SK-N-SH (cell line): ENCODE measurements at regions not wholly inside any gene's neighbourhood (a gene's known extent, or its start where the extent isn't known, plus 50 kb on each side); places are given as distances from the start of the nearest gene placed in this dataset.

Experiments used
- CTCF ChIA-PET: fragments of 300-600, 350-600 bp; formaldehyde crosslinking; extraction: SDS; loops from one replicate; lab custom pipeline; 2021; lab: Yijun Ruan, JAX
- POLR2A ChIA-PET: fragments of 350-600 bp; sonication (Branson Sonifier 250); formaldehyde crosslinking; extraction: SDS; loops from one replicate; lab custom pipeline; 2020; ENCODE audit warnings: antibody characterized with exemption, inconsistent platforms; lab: Yijun Ruan, JAX
- DNase-seq: peaks from one replicate; pipeline ENCODE4 v3.0.0; 2012
- H2AFZ ChIP-seq: fragments of 200-600 bp; sonication (generic); 2 replicates; pipeline ENCODE4 v1.8.1; 2016; ENCODE audit warnings: antibody characterized with exemption, mild to moderate bottlenecking, low read depth
- H3F3A ChIP-seq: fragments of 200-600 bp; sonication (generic); replicated peaks from 2 replicates; pipeline ENCODE3; 2016; ENCODE audit warnings: antibody characterized with exemption, mild to moderate bottlenecking; ENCODE audit not compliant: insufficient read depth
- H3K27ac ChIP-seq, 2 experiments: fragments of 200-500 bp in 1 of 2; fragments of 200-600 bp in 1 of 2; sonication (Bioruptor generic) in 1 of 2; sonication (generic), shearing (Covaris generic) in 1 of 2; 2 replicates each; pipeline versions ENCODE4 v1.5.1 to v1.6.1; 2014 to 2016; ENCODE audit warnings: low read depth in 2 of 2, inconsistent platforms in 1 of 2, low read length in 1 of 2, mild to moderate bottlenecking in 1 of 2, mixed read lengths in 1 of 2
- H3K27me3 ChIP-seq: fragments of 200-600 bp; sonication (generic), shearing (Covaris generic); 2 replicates; pipeline ENCODE4 v1.6.1; 2016; ENCODE audit warnings: mixed run types; ENCODE audit not compliant: insufficient read depth
- H3K36me3 ChIP-seq, 2 experiments: fragments of 200-500 bp in 1 of 2; fragments of 200-600 bp in 1 of 2; sonication (Bioruptor generic) in 1 of 2; sonication (generic) in 1 of 2; replicated peaks in 1 of 2; 2 replicates each; pipeline versions ENCODE3 to v1.5.1; 2014 to 2016; ENCODE audit warnings: low read length in 1 of 2, mild to moderate bottlenecking in 1 of 2; ENCODE audit not compliant: insufficient read depth in 2 of 2, control insufficient read depth in 1 of 2
- H3K4me1 ChIP-seq, 2 experiments: fragments of 200-500 bp in 1 of 2; fragments of 200-600 bp in 1 of 2; sonication (Bioruptor generic) in 1 of 2; sonication (generic), shearing (Covaris generic) in 1 of 2; 2 replicates each; pipeline versions ENCODE4 v1.5.1 to v1.6.1; 2014 to 2016; ENCODE audit warnings: low read depth in 1 of 2, low read length in 1 of 2, mixed run types in 1 of 2; ENCODE audit not compliant: insufficient read depth in 2 of 2, control insufficient read depth in 1 of 2
- H3K4me2 ChIP-seq: fragments of 200-600 bp; sonication (generic), shearing (Covaris generic); 2 replicates; pipeline ENCODE4 v1.6.1; 2017; ENCODE audit warnings: mixed run types
- H3K4me3 ChIP-seq, 2 experiments: fragments of 200-500 bp in 1 of 2; fragments of 200-600 bp in 1 of 2; sonication (Bioruptor generic) in 1 of 2; sonication (generic), shearing (Covaris generic) in 1 of 2; 2 replicates each; pipeline versions ENCODE4 v1.5.1 to v1.8.1; 2014 to 2016; ENCODE audit warnings: low read depth in 2 of 2, inconsistent platforms in 1 of 2, low read length in 1 of 2, mild to moderate bottlenecking in 1 of 2, mixed read lengths in 1 of 2, moderate library complexity in 1 of 2
- H3K79me2 ChIP-seq: fragments of 200-600 bp; sonication (generic); 2 replicates; pipeline ENCODE4 v1.8.1; 2017; ENCODE audit warnings: mild to moderate bottlenecking; ENCODE audit not compliant: insufficient read depth
- H3K9ac ChIP-seq: fragments of 200-600 bp; sonication (generic); 2 replicates; pipeline ENCODE4 v1.6.1; 2017; ENCODE audit warnings: mixed run types
- H3K9me2 ChIP-seq: fragments of 200-600 bp; sonication (generic); 2 replicates; pipeline ENCODE4 v1.6.1; 2017; ENCODE audit warnings: mixed run types
- H3K9me3 ChIP-seq: fragments of 200-600 bp; sonication (generic); 2 replicates; pipeline ENCODE4 v1.6.1; 2017; ENCODE audit warnings: mixed run types, mild to moderate bottlenecking, moderate library complexity
- H4K20me1 ChIP-seq: fragments of 200-600 bp; sonication (generic); 2 replicates; pipeline ENCODE4 v1.6.1; 2017; ENCODE audit warnings: mild to moderate bottlenecking, mixed run types; ENCODE audit not compliant: insufficient read depth
- CHD2 ChIP-seq: fragments of 150-350 bp; IDR thresholded peaks from 2 replicates; pipeline ENCODE4 v1.6.1; 2018; ENCODE audit warnings: low read length; ENCODE audit not compliant: partially characterized antibody
- ELF1 ChIP-seq: IDR thresholded peaks from 2 replicates; pipeline ENCODE4 v1.4.0; 2012
- EP300 ChIP-seq, 2 experiments: IDR thresholded peaks; 2 replicates each; pipeline versions ENCODE4 v1.4.0 to v1.6.1; 2012; ENCODE audit warnings: borderline replicate concordance in 1 of 2, low read depth in 1 of 2, low read length in 1 of 2
- FOXJ3 ChIP-seq: sonication (generic); formaldehyde crosslinking; IDR thresholded peaks from 2 replicates; pipeline ENCODE4 v1.5.1; 2020; ENCODE audit warnings: mild to moderate bottlenecking, missing genetic modification reagents
- GABPA ChIP-seq: IDR thresholded peaks from 2 replicates; pipeline ENCODE4 v1.4.0; 2012; ENCODE audit warnings: low read depth, mild to moderate bottlenecking
- MXI1 ChIP-seq: IDR thresholded peaks from 2 replicates; pipeline ENCODE4 v1.6.1; 2012; ENCODE audit warnings: mild to moderate bottlenecking, low read depth, low read length, improper control_type of control experiment
- NRF1 ChIP-seq: IDR thresholded peaks from 2 replicates; pipeline ENCODE4 v1.6.1; 2012; ENCODE audit warnings: low read depth, mild to moderate bottlenecking, low read length
- POLR2AphosphoS5 ChIP-seq: IDR thresholded peaks from 2 replicates; pipeline ENCODE4 v1.6.1; 2012; ENCODE audit warnings: low read depth, low read length
- RAD21 ChIP-seq: IDR thresholded peaks from 2 replicates; pipeline ENCODE4 v1.6.1; 2012; ENCODE audit warnings: mild to moderate bottlenecking, low read length
- RCOR1 ChIP-seq: fragments of 150-350 bp; IDR thresholded peaks from 2 replicates; pipeline ENCODE4 v1.6.1; 2017; ENCODE audit warnings: antibody characterized with exemption, low read length
- RXRA ChIP-seq: IDR thresholded peaks from 2 replicates; pipeline ENCODE4 v1.4.0; 2012; ENCODE audit warnings: low read depth, mild to moderate bottlenecking, borderline replicate concordance
- SIN3A ChIP-seq: IDR thresholded peaks from 2 replicates; pipeline ENCODE4 v1.6.1; 2012; ENCODE audit warnings: low read depth, mild to moderate bottlenecking, low read length, moderate library complexity, borderline replicate concordance
- SMC3 ChIP-seq: IDR thresholded peaks from 2 replicates; pipeline ENCODE4 v1.6.1; 2012; ENCODE audit warnings: low read depth, low read length, improper control_type of control experiment
- TAF1 ChIP-seq: IDR thresholded peaks from 2 replicates; pipeline ENCODE4 v1.6.1; 2012; ENCODE audit warnings: low read depth, mild to moderate bottlenecking, low read length, moderate library complexity, borderline replicate concordance
- TEAD4 ChIP-seq: IDR thresholded peaks from 2 replicates; pipeline ENCODE4 v1.4.0; 2012; ENCODE audit warnings: mild to moderate bottlenecking, borderline replicate concordance; ENCODE audit not compliant: insufficient read depth
- WGBS: methylation state at CpG from one replicate; pipeline ENCODE4 v1.1.6; 2017; ENCODE audit warnings: low lambda C conversion rate; 5-methylcytosine and 5-hydroxymethylcytosine counted together
- TF ChIP-seq, protein P1 (sequence below): IDR thresholded peaks from 2 replicates; pipeline ENCODE4 v1.6.1; 2012; ENCODE audit warnings: mild to moderate bottlenecking, low read depth, low read length, moderate library complexity
- TF ChIP-seq, protein P2 (sequence below): IDR thresholded peaks from 2 replicates; pipeline ENCODE4; 2012
- TF ChIP-seq, protein P3 (sequence below): IDR thresholded peaks from 2 replicates; pipeline ENCODE4 v1.4.0; 2012; ENCODE audit warnings: low read depth

DNA sequence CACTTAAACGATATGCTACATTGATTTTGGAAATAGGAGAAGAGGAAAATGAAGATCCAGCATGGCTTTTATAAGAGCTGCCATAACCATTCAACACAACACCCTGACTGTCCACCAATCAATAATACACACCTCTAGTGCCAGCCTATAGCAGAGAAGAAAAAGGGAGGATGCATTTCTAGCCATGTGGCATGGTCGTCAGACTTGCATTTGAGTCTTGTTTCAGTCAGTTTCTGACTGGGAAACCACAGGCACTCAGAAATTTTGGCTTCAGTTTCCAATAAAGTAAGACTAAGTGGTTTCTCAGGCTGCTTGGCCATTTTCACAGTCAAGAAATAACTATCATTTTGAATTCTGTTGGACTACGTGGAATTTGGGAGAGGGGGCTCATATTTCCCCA, 523.5 kb upstream of the LRRC4C start:
- Histone ChIP-seq H3K9me2 (no peaks in the 10 kb centered on the region), H3K9me3 (no peaks in the 10 kb centered on the region), H3K27ac (no peak overlapping the region), H3K27me3 (no peaks in the 10 kb centered on the region), H2AFZ (no peak overlapping the region), H3K4me3 (no peak overlapping the region), H3K79me2 (no peaks in the 10 kb centered on the region), H3K9ac (no peak overlapping the region), H3K36me3 (no peaks in the 10 kb centered on the region), H3K4me1 (no peaks in the 10 kb centered on the region), H3K4me2 (no peak overlapping the region), H4K20me1 (no peaks in the 10 kb centered on the region), H3F3A (no peaks in the 10 kb centered on the region)
- no peak for TF ChIP-seq GABPA
- no peak for TF ChIP-seq POLR2AphosphoS5
- no peak for TF ChIP-seq RCOR1
- TF ChIP-seq SMC3 = no peak
- TF ChIP-seq TEAD4 = no peak
- TF ChIP-seq SIN3A = no peak
- TF ChIP-seq MXI1 = no peak
- TF ChIP-seq NRF1 = no peak
- TF ChIP-seq, protein P1, sequence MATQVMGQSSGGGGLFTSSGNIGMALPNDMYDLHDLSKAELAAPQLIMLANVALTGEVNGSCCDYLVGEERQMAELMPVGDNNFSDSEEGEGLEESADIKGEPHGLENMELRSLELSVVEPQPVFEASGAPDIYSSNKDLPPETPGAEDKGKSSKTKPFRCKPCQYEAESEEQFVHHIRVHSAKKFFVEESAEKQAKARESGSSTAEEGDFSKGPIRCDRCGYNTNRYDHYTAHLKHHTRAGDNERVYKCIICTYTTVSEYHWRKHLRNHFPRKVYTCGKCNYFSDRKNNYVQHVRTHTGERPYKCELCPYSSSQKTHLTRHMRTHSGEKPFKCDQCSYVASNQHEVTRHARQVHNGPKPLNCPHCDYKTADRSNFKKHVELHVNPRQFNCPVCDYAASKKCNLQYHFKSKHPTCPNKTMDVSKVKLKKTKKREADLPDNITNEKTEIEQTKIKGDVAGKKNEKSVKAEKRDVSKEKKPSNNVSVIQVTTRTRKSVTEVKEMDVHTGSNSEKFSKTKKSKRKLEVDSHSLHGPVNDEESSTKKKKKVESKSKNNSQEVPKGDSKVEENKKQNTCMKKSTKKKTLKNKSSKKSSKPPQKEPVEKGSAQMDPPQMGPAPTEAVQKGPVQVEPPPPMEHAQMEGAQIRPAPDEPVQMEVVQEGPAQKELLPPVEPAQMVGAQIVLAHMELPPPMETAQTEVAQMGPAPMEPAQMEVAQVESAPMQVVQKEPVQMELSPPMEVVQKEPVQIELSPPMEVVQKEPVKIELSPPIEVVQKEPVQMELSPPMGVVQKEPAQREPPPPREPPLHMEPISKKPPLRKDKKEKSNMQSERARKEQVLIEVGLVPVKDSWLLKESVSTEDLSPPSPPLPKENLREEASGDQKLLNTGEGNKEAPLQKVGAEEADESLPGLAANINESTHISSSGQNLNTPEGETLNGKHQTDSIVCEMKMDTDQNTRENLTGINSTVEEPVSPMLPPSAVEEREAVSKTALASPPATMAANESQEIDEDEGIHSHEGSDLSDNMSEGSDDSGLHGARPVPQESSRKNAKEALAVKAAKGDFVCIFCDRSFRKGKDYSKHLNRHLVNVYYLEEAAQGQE = no peak
- TF ChIP-seq ELF1 = no peak
- TF ChIP-seq, protein P2, sequence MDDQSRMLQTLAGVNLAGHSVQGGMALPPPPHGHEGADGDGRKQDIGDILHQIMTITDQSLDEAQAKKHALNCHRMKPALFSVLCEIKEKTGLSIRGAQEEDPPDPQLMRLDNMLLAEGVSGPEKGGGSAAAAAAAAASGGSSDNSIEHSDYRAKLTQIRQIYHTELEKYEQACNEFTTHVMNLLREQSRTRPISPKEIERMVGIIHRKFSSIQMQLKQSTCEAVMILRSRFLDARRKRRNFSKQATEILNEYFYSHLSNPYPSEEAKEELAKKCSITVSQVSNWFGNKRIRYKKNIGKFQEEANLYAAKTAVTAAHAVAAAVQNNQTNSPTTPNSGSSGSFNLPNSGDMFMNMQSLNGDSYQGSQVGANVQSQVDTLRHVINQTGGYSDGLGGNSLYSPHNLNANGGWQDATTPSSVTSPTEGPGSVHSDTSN = no peak
- no peak for TF ChIP-seq RXRA
- TF ChIP-seq CHD2 = no peak
- TF ChIP-seq, protein P3, sequence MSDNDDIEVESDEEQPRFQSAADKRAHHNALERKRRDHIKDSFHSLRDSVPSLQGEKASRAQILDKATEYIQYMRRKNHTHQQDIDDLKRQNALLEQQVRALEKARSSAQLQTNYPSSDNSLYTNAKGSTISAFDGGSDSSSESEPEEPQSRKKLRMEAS = no peak
- no peak for TF ChIP-seq EP300 (IDR thresholded peaks at IDR 0.05; ENCODE audit: borderline replicate concordance in 1 of 2, low read depth in 1 of 2, low read length in 1 of 2)
- no peak for TF ChIP-seq FOXJ3 (CRISPR knock-in tag)
- no peak for TF ChIP-seq RAD21
- TF ChIP-seq TAF1 = no peak
- DNase-seq = no peak
- ChIA-PET POLR2A (no interaction called here), CTCF (interaction anchor here (0.6 kb wide), 1 partner anchor 542 kb away, joined by 3 read pairs; no protein-coding TSS in a partner anchor)
- 15% methylated on average over 3 of the region's 3 CpGs for WGBS
